Mesothelial cell of epicardium (in vitro differentiated cells): ENCODE measurements at regions not wholly inside any gene's neighbourhood (a gene's known extent, or its start where the extent isn't known, plus 50 kb on each side); places are given as distances from the start of the nearest gene placed in this dataset.
"Not testable (repeated sequence)": the region's sequence is repeated elsewhere in the genome, so short reads cannot be mapped to it uniquely, and the experiment has no call there.

Source experiments
- DNase-seq, 2 experiments: peaks; one replicate each; pipeline ENCODE4 v3.0.0; 2021; ENCODE audit warnings: low spot score in 2 of 2; ENCODE audit not compliant: unreplicated experiment in 2 of 2
- H3K27ac Mint-ChIP-seq: 2 replicates; pipeline ENCODE4 v1.8.0; 2021; ENCODE audit warnings: mixed read lengths
- H3K27me3 Mint-ChIP-seq: 2 replicates; pipeline ENCODE4 v1.8.0; 2021; ENCODE audit warnings: low read depth, mixed read lengths
- H3K36me3 Mint-ChIP-seq: 2 replicates; pipeline ENCODE4 v1.8.0; 2021; ENCODE audit warnings: mixed read lengths
- H3K4me1 Mint-ChIP-seq: 2 replicates; pipeline ENCODE4 v1.8.0; 2021; ENCODE audit warnings: mixed read lengths
- H3K4me3 Mint-ChIP-seq: 2 replicates; pipeline ENCODE4 v1.8.0; 2021; ENCODE audit warnings: mild to moderate bottlenecking, moderate library complexity, mixed read lengths
- H3K9me3 Mint-ChIP-seq: 2 replicates; pipeline ENCODE4 v1.8.0; 2021; ENCODE audit warnings: mixed read lengths
- CTCF ChIP-seq: fragments of 200-600 bp; sonication (generic); IDR thresholded peaks from one replicate; pipeline ENCODE4 v1.5.0; 2021; ENCODE audit warnings: antibody characterized with exemption; ENCODE audit not compliant: unreplicated experiment

GRCh38 chr2:52343706-52344266, 1311.9 kb upstream of the NRXN1 start:
- Mint-ChIP-seq H3K4me1 (peaks cover 32% of the 10 kb centered on the region), H3K36me3 (no peaks in the 10 kb centered on the region), H3K27ac (no peak overlapping the region), H3K4me3 (no peak overlapping the region), H3K9me3 (no peaks in the 10 kb centered on the region), H3K27me3 (no peaks in the 10 kb centered on the region)
- TF ChIP-seq CTCF = no peak
- DNase-seq = no peak

GRCh38 chr2:52343010-52343409, 1311.1 kb upstream of the NRXN1 start:
- TF ChIP-seq CTCF = no peak
- no peak for DNase-seq
- Mint-ChIP-seq H3K4me1 (peaks cover 32% of the 10 kb centered on the region), H3K36me3 (no peaks in the 10 kb centered on the region), H3K4me3 (no peak overlapping the region), H3K27me3 (no peaks in the 10 kb centered on the region), H3K9me3 (no peaks in the 10 kb centered on the region), H3K27ac (no peak overlapping the region)

GRCh38 chr2:52342458-52342857, 1310.5 kb upstream of the NRXN1 start:
- TF ChIP-seq CTCF = no peak
- H3K36me3 Mint-ChIP-seq = no peaks in the 10 kb centered on the region
- no peak for DNase-seq
- no peaks in the 10 kb centered on the region for H3K9me3 Mint-ChIP-seq
- no peaks in the 10 kb centered on the region for H3K27me3 Mint-ChIP-seq
- no peak overlapping the region for H3K27ac Mint-ChIP-seq
- H3K4me1 Mint-ChIP-seq = peaks cover 32% of the 10 kb centered on the region
- no peak overlapping the region for H3K4me3 Mint-ChIP-seq

- Mint-ChIP-seq H3K9me3 (no peaks in the 10 kb centered on the region), H3K27me3 (no peaks in the 10 kb centered on the region), H3K4me1 (peaks cover 32% of the 10 kb centered on the region), H3K27ac (no peak overlapping the region), H3K4me3 (no peak overlapping the region), H3K36me3 (no peaks in the 10 kb centered on the region)
- DNase-seq = no peak
- TF ChIP-seq CTCF = no peak
Observed at GRCh38 chr2:52341732-52342131, 1309.8 kb upstream of the NRXN1 start.

- TF ChIP-seq CTCF = no peak
- no peaks in the 10 kb centered on the region for H3K27me3 Mint-ChIP-seq
- no peaks in the 10 kb centered on the region for H3K9me3 Mint-ChIP-seq
- H3K4me3 Mint-ChIP-seq = no peak overlapping the region
- DNase-seq = no peak
- no peaks in the 10 kb centered on the region for H3K36me3 Mint-ChIP-seq
- H3K27ac Mint-ChIP-seq = no peak overlapping the region
- peaks cover 23% of the 10 kb centered on the region for H3K4me1 Mint-ChIP-seq
Observed at GRCh38 chr2:52340171-52340570, 1308.2 kb upstream of the NRXN1 start.

GRCh38 chr2:52337786-52338185, 1305.9 kb upstream of the NRXN1 start:
- H3K4me1 Mint-ChIP-seq = peaks cover 14% of the 10 kb centered on the region
- H3K4me3 Mint-ChIP-seq, H3K36me3 Mint-ChIP-seq, DNase-seq, H3K27me3 Mint-ChIP-seq, H3K9me3 Mint-ChIP-seq, H3K27ac Mint-ChIP-seq: not testable (repeated sequence)
